ENCODE measurements at regions not wholly inside any gene's neighbourhood (a gene's known extent, or its start where the extent isn't known, plus 50 kb on each side); places are given as distances from the start of the nearest gene placed in this dataset.

- Histone ChIP-seq H3K9ac (no peak overlapping the region), H3K27ac (no peak overlapping the region)
Measured at GRCh38 chr3:117408811-117409210, 699.2 kb downstream of the TUSC7 start.

GRCh38 chr3:117409256-117409655 is 699.7 kb downstream of the TUSC7 start:
- Histone ChIP-seq H3K4me2 (no peak overlapping the region), H3K36me3 (ENCODE audit: insufficient read depth) (no peaks in the 10 kb centered on the region), H3K9ac (no peak overlapping the region), H3K79me2 (ENCODE audit: insufficient read depth, low read depth) (no peaks in the 10 kb centered on the region), H3K4me1 (ENCODE audit: low read depth, poor library complexity, severe bottlenecking) (no peaks in the 10 kb centered on the region), H4K20me1 (ENCODE audit: insufficient read depth) (no peaks in the 10 kb centered on the region), H3K27ac (no peak overlapping the region), H2AFZ (ENCODE audit: low read depth) (no peak overlapping the region), H3K27me3 (ENCODE audit: insufficient read depth, low read depth) (no peaks in the 10 kb centered on the region), H3K4me3 (IDR thresholded peaks at IDR 0.05; ENCODE audit: insufficient read depth, low read depth, low read length) (no peak overlapping the region)
- TF ChIP-seq CTCF (conservative IDR thresholded peaks at IDR 0.05; ENCODE audit: low read depth, low read length), result no peak

More at GRCh38 chr3:117408811-117409210, 699.2 kb downstream of the TUSC7 start:
- Histone ChIP-seq H3K4me2 (no peak overlapping the region), H4K20me1 (ENCODE audit: insufficient read depth) (no peaks in the 10 kb centered on the region), H3K27me3 (ENCODE audit: insufficient read depth, low read depth) (no peaks in the 10 kb centered on the region), H2AFZ (ENCODE audit: low read depth) (no peak overlapping the region), H3K79me2 (ENCODE audit: insufficient read depth, low read depth) (no peaks in the 10 kb centered on the region), H3K36me3 (ENCODE audit: insufficient read depth) (no peaks in the 10 kb centered on the region), H3K4me3 (IDR thresholded peaks at IDR 0.05; ENCODE audit: insufficient read depth, low read depth, low read length) (no peak overlapping the region), H3K4me1 (ENCODE audit: low read depth, poor library complexity, severe bottlenecking) (no peaks in the 10 kb centered on the region)
- TF ChIP-seq CTCF (conservative IDR thresholded peaks at IDR 0.05; ENCODE audit: low read depth, low read length), result no peak

GRCh38 chr3:117409701-117410459 is 700.3 kb downstream of the TUSC7 start:
- no peaks in the 10 kb centered on the region for H3K27me3 ChIP-seq (ENCODE audit: insufficient read depth, low read depth)
- H3K4me2 ChIP-seq, result no peak overlapping the region
- no peak overlapping the region for H3K9ac ChIP-seq
- H4K20me1 ChIP-seq (ENCODE audit: insufficient read depth), result no peaks in the 10 kb centered on the region
- no peak overlapping the region for H3K27ac ChIP-seq
- no peak overlapping the region for H2AFZ ChIP-seq (ENCODE audit: low read depth)
- no peak overlapping the region for H3K4me3 ChIP-seq (IDR thresholded peaks at IDR 0.05; ENCODE audit: insufficient read depth, low read depth, low read length)
- TF ChIP-seq CTCF (conservative IDR thresholded peaks at IDR 0.05; ENCODE audit: low read depth, low read length), result no peak
- H3K4me1 ChIP-seq (ENCODE audit: low read depth, poor library complexity, severe bottlenecking), result no peaks in the 10 kb centered on the region
- H3K79me2 ChIP-seq (ENCODE audit: insufficient read depth, low read depth), result no peaks in the 10 kb centered on the region
- H3K36me3 ChIP-seq (ENCODE audit: insufficient read depth), result no peaks in the 10 kb centered on the region

GRCh38 chr3:117411971-117412370 is 702.4 kb downstream of the TUSC7 start:
- H4K20me1 ChIP-seq (ENCODE audit: insufficient read depth), result no peaks in the 10 kb centered on the region
- H2AFZ ChIP-seq (ENCODE audit: low read depth), result no peak overlapping the region
- H3K36me3 ChIP-seq (ENCODE audit: insufficient read depth), result no peaks in the 10 kb centered on the region
- H3K4me1 ChIP-seq (ENCODE audit: low read depth, poor library complexity, severe bottlenecking), result no peaks in the 10 kb centered on the region
- H3K79me2 ChIP-seq (ENCODE audit: insufficient read depth, low read depth), result no peaks in the 10 kb centered on the region
- H3K4me3 ChIP-seq (IDR thresholded peaks at IDR 0.05; ENCODE audit: insufficient read depth, low read depth, low read length), result no peak overlapping the region
- H3K27me3 ChIP-seq (ENCODE audit: insufficient read depth, low read depth), result no peaks in the 10 kb centered on the region
- no peak overlapping the region for H3K4me2 ChIP-seq
- TF ChIP-seq CTCF (conservative IDR thresholded peaks at IDR 0.05; ENCODE audit: low read depth, low read length), result no peak
- no peak overlapping the region for H3K27ac ChIP-seq
- no peak overlapping the region for H3K9ac ChIP-seq

All from KMS-11 (cell line).